Neural cell (in vitro differentiated cells): ENCODE measurements at regions not wholly inside any gene's neighbourhood (a gene's known extent, or its start where the extent isn't known, plus 50 kb on each side); places are given as distances from the start of the nearest gene placed in this dataset.

ENCODE experiments used
- H2AFZ ChIP-seq: fragments of 200-600, 300-800 bp; sonication (generic), shearing (Covaris generic); 2 replicates; pipeline ENCODE4 v1.6.0; 2014; ENCODE audit warnings: low read depth, mild to moderate bottlenecking, antibody characterized with exemption, low read length, moderate library complexity
- H3F3A ChIP-seq: fragments of 200-600 bp; shearing (Covaris generic); 2 replicates; pipeline ENCODE4 v1.6.1; 2016; ENCODE audit warnings: mild to moderate bottlenecking, moderate library complexity, mixed read lengths, antibody characterized with exemption, low read length; ENCODE audit not compliant: insufficient read depth, poor library complexity, severe bottlenecking
- H3K27ac ChIP-seq: fragments of 200-600, 300-800 bp; sonication (generic), shearing (Covaris generic); 2 replicates; pipeline ENCODE4 v1.5.1; 2014; ENCODE audit warnings: mild to moderate bottlenecking, low read length, moderate library complexity
- H3K27me3 ChIP-seq: fragments of 300-800, 200-600 bp; sonication (generic), shearing (Covaris generic); 2 replicates; pipeline ENCODE4 v1.6.0; 2014; ENCODE audit warnings: mild to moderate bottlenecking, low read depth, low read length, moderate library complexity; ENCODE audit not compliant: insufficient read depth
- H3K36me3 ChIP-seq: fragments of 300-800, 200-600 bp; sonication (generic), shearing (Covaris generic); 2 replicates; pipeline ENCODE4 v1.5.1; 2014; ENCODE audit warnings: mild to moderate bottlenecking, antibody characterized with exemption, low read length, moderate library complexity; ENCODE audit not compliant: insufficient read depth
- H3K4me2 ChIP-seq: fragments of 300-800, 200-600 bp; sonication (generic), shearing (Covaris generic); 2 replicates; pipeline ENCODE4 v1.6.0; 2014; ENCODE audit warnings: mild to moderate bottlenecking, low read length
- H3K4me3 ChIP-seq: fragments of 300-800, 200-600 bp; sonication (generic), shearing (Covaris generic); 2 replicates; pipeline ENCODE4 v1.5.1; 2014; ENCODE audit warnings: mild to moderate bottlenecking, low read length, moderate library complexity
- H3K79me2 ChIP-seq: fragments of 200-600 bp; shearing (Covaris generic); replicated peaks from 2 replicates; pipeline ENCODE4 v1.6.0; 2014; ENCODE audit warnings: mild to moderate bottlenecking, low read length, moderate library complexity; ENCODE audit not compliant: insufficient read depth
- H3K9ac ChIP-seq: fragments of 300-800, 200-600 bp; sonication (generic), shearing (Covaris generic); 2 replicates; pipeline ENCODE4 v1.6.1; 2016; ENCODE audit warnings: mild to moderate bottlenecking, low read length, mixed read lengths
- H3K9me2 ChIP-seq: fragments of 200-600 bp; shearing (Covaris generic); 2 replicates; pipeline ENCODE4 v1.6.1; 2016; ENCODE audit warnings: mild to moderate bottlenecking, low read length, mixed read lengths; ENCODE audit not compliant: insufficient read depth
- H3K9me3 ChIP-seq: fragments of 200-600, 300-800 bp; sonication (generic), shearing (Covaris generic); 2 replicates; pipeline ENCODE4 v1.6.1; 2016; ENCODE audit warnings: mild to moderate bottlenecking, mixed run types, low read length, moderate library complexity, mixed read lengths
- H4K20me1 ChIP-seq: fragments of 200-600 bp; shearing (Covaris generic); 2 replicates; pipeline ENCODE4 v1.6.1; 2016; ENCODE audit warnings: mild to moderate bottlenecking, mixed run types; ENCODE audit not compliant: insufficient read depth
- EP300 ChIP-seq: fragments of 450-650 bp; conservative IDR thresholded peaks from 2 replicates; pipeline ENCODE4 v1.6.1; 2014; ENCODE audit warnings: antibody characterized with exemption, mild to moderate bottlenecking, moderate library complexity; ENCODE audit not compliant: poor library complexity, severe bottlenecking
- EZH2 ChIP-seq: fragments of 200-600, 300-800 bp; shearing (Covaris generic), sonication (generic); IDR thresholded peaks from 2 replicates; pipeline ENCODE4 v1.6.1; 2014; ENCODE audit warnings: antibody characterized with exemption, low read length, borderline replicate concordance, mild to moderate bottlenecking; ENCODE audit not compliant: insufficient read depth, poor library complexity, severe bottlenecking
- MXI1 ChIP-seq: fragments of 450-650 bp; conservative IDR thresholded peaks from 2 replicates; pipeline ENCODE4 v1.6.1; 2014; ENCODE audit warnings: antibody characterized with exemption, mild to moderate bottlenecking; ENCODE audit not compliant: poor library complexity, severe bottlenecking
- POLR2AphosphoS5 ChIP-seq: IDR thresholded peaks from 2 replicates; pipeline ENCODE4 v1.6.1; 2012
- RAD21 ChIP-seq: fragments of 450-650 bp; conservative IDR thresholded peaks from 2 replicates; pipeline ENCODE4 v1.6.1; 2014; ENCODE audit warnings: antibody characterized with exemption, mild to moderate bottlenecking, moderate library complexity
- SMC3 ChIP-seq: fragments of 450-650 bp; conservative IDR thresholded peaks from 2 replicates; pipeline ENCODE4 v1.6.1; 2014; ENCODE audit warnings: antibody characterized with exemption, mild to moderate bottlenecking, moderate library complexity; ENCODE audit not compliant: poor library complexity
- TAF1 ChIP-seq: IDR thresholded peaks from 2 replicates; pipeline ENCODE4 v1.6.1; 2012; ENCODE audit warnings: low read depth
- TF ChIP-seq, protein P1 (sequence below): fragments of 450-650 bp; IDR thresholded peaks from 2 replicates; pipeline ENCODE4 v1.5.1; 2014; ENCODE audit warnings: antibody characterized with exemption, mild to moderate bottlenecking, moderate library complexity; ENCODE audit not compliant: poor library complexity, severe bottlenecking
- TF ChIP-seq, protein P2 (sequence below): IDR thresholded peaks from 2 replicates; pipeline ENCODE4 v1.6.1; 2012; ENCODE audit warnings: borderline replicate concordance

DNA sequence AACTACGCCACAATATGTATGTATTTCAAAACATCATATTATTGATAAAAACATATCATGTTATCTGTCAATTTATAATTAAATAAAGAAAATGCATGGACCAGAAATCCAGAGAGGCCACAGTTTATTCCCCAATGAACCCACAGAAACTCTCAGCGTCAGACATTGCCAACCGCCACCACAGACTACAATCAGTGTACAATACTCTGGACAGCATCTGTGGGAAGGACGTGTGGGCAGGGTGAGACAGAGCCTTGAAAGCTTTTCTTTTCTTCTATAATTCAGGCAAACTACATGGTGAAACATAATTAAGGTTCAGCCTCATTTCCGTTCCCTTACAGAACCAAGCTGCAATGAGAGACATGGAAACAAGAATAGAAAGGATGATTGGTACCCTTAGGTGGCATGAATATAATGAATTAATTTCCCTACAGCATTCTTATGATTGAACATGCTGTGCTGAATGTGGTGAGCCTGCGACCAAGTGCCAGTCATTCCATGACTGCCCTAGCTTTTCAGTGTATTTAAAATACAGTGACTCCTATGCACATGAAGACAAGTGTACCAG, 909.3 kb downstream of the SORCS1 start:
- Histone ChIP-seq H3F3A (no peaks in the 10 kb centered on the region), H4K20me1 (no peaks in the 10 kb centered on the region), H3K9me3 (no peaks in the 10 kb centered on the region), H3K27me3 (no peaks in the 10 kb centered on the region), H3K79me2 (no peaks in the 10 kb centered on the region), H3K36me3 (no peaks in the 10 kb centered on the region), H3K9ac (no peak overlapping the region), H2AFZ (no peak overlapping the region), H3K9me2 (no peaks in the 10 kb centered on the region), H3K4me2 (no peak overlapping the region), H3K4me3 (no peak overlapping the region), H3K27ac (peak overlapping the region; percentile 8)
- TF ChIP-seq, protein P1, sequence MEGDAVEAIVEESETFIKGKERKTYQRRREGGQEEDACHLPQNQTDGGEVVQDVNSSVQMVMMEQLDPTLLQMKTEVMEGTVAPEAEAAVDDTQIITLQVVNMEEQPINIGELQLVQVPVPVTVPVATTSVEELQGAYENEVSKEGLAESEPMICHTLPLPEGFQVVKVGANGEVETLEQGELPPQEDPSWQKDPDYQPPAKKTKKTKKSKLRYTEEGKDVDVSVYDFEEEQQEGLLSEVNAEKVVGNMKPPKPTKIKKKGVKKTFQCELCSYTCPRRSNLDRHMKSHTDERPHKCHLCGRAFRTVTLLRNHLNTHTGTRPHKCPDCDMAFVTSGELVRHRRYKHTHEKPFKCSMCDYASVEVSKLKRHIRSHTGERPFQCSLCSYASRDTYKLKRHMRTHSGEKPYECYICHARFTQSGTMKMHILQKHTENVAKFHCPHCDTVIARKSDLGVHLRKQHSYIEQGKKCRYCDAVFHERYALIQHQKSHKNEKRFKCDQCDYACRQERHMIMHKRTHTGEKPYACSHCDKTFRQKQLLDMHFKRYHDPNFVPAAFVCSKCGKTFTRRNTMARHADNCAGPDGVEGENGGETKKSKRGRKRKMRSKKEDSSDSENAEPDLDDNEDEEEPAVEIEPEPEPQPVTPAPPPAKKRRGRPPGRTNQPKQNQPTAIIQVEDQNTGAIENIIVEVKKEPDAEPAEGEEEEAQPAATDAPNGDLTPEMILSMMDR: no peak
- TF ChIP-seq, protein P2, sequence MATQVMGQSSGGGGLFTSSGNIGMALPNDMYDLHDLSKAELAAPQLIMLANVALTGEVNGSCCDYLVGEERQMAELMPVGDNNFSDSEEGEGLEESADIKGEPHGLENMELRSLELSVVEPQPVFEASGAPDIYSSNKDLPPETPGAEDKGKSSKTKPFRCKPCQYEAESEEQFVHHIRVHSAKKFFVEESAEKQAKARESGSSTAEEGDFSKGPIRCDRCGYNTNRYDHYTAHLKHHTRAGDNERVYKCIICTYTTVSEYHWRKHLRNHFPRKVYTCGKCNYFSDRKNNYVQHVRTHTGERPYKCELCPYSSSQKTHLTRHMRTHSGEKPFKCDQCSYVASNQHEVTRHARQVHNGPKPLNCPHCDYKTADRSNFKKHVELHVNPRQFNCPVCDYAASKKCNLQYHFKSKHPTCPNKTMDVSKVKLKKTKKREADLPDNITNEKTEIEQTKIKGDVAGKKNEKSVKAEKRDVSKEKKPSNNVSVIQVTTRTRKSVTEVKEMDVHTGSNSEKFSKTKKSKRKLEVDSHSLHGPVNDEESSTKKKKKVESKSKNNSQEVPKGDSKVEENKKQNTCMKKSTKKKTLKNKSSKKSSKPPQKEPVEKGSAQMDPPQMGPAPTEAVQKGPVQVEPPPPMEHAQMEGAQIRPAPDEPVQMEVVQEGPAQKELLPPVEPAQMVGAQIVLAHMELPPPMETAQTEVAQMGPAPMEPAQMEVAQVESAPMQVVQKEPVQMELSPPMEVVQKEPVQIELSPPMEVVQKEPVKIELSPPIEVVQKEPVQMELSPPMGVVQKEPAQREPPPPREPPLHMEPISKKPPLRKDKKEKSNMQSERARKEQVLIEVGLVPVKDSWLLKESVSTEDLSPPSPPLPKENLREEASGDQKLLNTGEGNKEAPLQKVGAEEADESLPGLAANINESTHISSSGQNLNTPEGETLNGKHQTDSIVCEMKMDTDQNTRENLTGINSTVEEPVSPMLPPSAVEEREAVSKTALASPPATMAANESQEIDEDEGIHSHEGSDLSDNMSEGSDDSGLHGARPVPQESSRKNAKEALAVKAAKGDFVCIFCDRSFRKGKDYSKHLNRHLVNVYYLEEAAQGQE: no peak
- peak; percentile 52 for TF ChIP-seq POLR2AphosphoS5
- no peak for TF ChIP-seq MXI1
- no peak for TF ChIP-seq RAD21
- TF ChIP-seq EP300: peak; percentile 31
- TF ChIP-seq SMC3: no peak
- no peak for TF ChIP-seq TAF1
- TF ChIP-seq EZH2: no peak

DNA sequence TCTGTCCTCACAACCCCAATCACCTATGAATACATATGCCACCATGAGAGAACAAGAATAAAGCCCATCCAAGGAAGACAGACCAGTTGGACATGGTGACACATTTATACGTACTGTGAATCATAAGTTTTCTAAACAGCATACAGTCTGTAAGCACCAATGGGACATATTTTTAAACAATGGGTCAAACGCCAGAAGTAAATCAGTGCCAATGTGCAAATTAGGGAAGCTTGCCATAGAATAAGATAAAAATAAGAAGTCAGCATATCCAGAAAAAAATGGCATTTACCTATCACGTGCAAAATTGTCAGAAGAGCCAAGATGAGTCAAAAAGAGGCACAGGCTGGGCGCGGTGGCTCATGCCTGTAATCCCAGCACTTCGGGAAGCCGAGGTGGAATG, 910.4 kb downstream of the SORCS1 start:
- no peak overlapping the region for H3K4me3 ChIP-seq
- H3K79me2 ChIP-seq: no peaks in the 10 kb centered on the region
- H3K9me3 ChIP-seq: no peaks in the 10 kb centered on the region
- no peaks in the 10 kb centered on the region for H3K27me3 ChIP-seq
- no peak overlapping the region for H3K9ac ChIP-seq
- H4K20me1 ChIP-seq: no peaks in the 10 kb centered on the region
- no peak overlapping the region for H2AFZ ChIP-seq
- H3K36me3 ChIP-seq: no peaks in the 10 kb centered on the region
- no peaks in the 10 kb centered on the region for H3F3A ChIP-seq
- H3K9me2 ChIP-seq: no peaks in the 10 kb centered on the region
- H3K27ac ChIP-seq: no peak overlapping the region
- TF ChIP-seq TAF1 (no peak), EP300 (no peak), EZH2 (no peak), SMC3 (no peak), MXI1 (no peak), POLR2AphosphoS5 (no peak), RAD21 (no peak)
- TF ChIP-seq, protein P1: no peak
- TF ChIP-seq, protein P2: no peak
- no peak overlapping the region for H3K4me2 ChIP-seq
